HG02588 (cell line): ENCODE measurements at regions not wholly inside any gene's neighbourhood (a gene's known extent, or its start where the extent isn't known, plus 50 kb on each side); places are given as distances from the start of the nearest gene placed in this dataset.

Source experiments
- ATAC-seq: cut with Tn5 transposase; IDR thresholded peaks from one replicate; pipeline ENCODE4 v1.9.1; 2021; ENCODE audit warnings: mild to moderate bottlenecking, moderate library complexity; ENCODE audit not compliant: unreplicated experiment

DNA sequence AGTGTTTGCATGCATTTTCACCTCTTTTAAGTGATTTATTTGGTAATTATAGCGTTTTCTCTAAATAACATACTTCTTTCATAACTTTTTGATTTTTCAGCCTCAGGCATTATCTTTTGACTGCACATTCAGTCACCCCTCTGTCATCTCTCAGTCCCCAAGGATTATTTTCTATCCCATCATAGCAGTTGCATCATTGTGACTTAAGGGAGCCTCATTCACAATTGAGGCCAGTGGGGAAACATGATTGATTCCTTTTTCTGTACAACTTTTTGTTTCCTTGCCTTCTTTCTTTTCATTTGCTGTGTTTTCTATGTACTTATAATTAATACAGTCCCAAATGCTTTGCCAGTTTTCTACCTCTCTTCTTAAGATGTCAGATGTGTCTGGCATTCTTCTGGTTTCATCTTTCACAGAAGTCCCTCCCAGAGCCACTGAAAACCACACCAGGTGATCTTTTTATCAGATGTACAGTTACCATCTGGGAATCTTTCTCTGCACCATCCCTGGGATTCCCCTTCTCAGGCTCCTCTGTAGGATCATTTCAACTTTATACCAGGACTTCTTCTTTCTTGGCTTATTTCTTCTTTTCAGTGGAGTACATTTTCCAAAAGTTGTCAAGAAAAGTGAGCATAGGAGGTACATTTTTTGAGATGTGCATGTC, 151.4 kb downstream of the RAP2B start:
- ATAC-seq = no peak

DNA sequence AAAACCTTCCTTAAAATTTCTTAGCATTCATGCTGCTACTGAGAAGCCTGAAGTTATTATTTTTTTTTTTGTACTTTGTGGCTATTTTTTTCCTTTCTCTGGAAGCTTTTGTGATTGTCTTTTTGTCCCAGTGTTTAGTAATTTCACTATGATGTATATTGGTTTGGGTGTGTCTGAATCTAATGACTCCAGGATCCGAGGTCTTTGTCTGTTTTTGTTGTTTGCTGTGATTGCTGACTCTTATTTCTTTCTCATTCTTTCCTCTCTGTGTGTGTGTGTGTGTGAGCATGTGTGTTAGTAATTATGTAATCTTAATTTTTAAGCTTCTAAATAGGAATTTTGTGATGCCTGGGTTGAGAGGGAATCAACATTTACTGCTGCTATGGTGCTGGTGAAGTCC, 152.0 kb downstream of the RAP2B start:
- no peak for ATAC-seq

DNA sequence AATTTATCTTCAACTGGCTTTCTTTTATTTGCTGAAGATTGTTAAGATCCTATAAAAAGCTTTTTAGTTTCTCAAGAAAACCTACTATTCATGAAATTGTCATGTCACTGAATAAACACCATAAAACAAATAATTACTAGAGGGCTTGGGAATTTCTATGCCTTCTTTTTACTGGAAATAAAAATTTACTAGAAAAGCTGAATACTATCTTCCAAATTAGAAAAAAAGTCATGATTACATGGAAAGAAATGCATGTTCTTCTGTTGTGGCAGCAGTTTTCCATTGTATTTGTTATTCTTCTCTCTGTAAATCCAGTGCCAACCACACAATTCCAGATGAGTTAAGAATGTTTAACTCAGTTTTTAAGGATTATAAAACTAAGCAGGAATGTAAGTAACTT, 153.8 kb downstream of the RAP2B start:
- ATAC-seq = no peak

DNA sequence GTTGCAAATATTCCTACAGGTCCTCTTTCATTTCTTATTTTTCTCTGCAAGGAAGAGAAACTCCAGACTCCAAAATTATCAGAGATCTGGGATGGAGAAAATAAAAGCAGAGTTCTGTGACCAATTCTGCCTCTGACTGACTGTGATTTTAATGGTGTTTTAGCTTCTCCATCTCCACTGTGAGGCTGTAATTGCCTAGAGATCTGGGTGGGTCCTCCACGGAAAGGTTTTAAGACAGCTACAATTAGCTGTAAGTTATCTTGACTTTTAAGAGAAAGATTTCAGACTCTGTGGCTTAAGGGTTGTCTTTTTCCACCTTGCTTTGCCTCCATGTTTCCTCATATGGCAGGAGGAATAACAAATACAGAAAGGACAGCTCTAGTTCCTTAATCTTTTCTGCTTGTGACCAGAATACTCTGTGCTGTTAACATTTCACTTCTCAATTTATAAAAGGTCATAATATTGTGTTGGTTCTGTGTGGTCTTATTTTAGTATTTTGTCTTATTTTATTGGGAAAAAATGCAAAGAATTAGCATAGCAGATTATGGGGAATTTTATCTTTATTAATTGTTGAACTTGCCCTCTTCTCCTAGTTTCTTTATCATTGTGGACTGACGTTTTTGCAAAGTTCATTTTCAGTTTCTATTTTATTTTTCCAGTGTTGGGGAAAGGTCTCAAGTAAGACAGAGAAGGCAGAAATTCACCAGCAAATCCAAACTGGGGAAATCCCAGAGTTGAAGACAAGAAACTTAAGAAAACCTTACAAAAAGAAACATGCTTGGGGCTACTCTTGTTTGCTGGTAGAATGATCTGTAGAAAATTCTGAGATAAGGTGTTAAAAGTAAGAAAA, 157.9 kb downstream of the RAP2B start:
- ATAC-seq = peak; percentile 49

DNA sequence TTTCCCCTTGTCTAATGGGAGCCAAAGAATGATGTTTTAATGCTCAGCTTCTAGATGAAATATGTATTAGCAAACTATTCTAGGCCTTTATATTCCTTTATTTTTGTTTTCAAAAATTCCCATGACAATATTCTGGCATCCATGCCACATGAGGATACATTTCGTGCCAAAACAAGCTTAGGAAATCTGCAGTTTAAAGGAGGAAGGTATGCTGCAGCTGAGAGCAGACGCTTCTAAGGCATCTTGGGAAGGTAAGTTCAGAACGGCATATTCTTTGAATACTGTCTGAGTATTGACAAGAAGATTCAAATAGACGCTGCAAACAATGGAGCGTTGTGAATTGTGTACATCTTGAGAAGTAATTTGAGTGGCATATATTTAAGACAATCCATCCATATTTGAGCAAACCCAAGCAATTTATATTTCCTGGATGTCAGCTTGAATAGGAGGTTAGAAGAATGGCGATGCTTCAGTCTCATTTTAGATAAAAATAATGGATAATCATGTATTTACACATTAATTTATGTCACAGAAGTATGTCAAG, 158.6 kb downstream of the RAP2B start:
- no peak for ATAC-seq

DNA sequence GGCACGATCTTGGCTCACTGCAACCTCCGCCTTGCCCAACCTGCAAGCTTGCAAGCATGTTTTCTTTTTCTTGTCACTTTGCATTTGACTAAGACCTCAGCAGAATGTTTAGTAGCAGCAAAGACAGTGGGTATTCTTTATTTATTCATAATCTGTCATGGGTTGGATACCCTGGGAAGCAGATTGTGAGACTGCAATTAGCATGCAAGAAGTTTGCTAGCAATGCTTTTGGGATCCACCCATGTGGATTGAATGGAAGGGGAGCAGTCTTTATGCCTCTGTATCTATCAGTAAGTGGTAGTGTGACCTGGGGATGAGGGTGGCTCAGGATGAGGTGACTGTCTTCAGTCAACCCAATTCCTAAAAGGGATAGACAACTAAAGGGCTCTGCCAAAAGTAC, 166.7 kb downstream of the RAP2B start:
- ATAC-seq = no peak

DNA sequence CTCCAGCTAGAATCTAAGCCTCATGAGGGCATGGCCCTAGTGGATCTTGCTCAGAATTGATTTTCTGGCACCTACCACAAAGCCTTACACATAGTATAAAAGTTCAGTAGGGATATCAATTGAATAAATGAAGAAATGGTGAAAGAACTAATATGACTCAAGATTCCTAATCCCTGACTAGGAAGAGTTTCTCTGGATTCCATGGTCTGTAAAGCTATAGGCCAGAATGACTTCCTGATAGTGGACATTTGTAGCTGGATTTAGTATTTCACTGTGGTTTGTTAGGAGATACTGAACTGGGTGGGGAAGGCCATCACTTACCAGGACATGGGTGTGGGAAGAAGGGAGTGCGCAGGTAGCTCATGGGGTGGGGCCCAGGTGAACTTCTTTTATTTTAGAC, 168.9 kb downstream of the RAP2B start:
- ATAC-seq = no peak

DNA sequence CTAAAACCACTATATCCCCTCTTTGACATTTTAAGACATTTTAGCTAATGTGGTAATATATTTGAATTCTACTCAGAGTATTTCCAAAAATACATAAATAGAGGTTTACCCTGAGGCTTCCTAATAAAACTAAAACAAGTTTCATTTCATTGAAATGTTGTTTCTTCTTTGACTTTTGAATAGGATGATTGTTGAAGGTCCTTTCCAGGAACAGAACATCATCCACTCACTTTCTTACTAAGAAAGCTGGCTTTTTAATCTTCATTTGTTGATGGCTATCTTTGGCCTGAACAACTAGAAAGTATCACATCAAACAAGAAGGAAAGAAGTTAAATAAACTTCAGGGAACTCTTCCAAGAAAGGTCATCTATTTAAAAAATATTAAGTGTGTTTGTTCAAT, 169.7 kb downstream of the RAP2B start:
- ATAC-seq = no peak

DNA sequence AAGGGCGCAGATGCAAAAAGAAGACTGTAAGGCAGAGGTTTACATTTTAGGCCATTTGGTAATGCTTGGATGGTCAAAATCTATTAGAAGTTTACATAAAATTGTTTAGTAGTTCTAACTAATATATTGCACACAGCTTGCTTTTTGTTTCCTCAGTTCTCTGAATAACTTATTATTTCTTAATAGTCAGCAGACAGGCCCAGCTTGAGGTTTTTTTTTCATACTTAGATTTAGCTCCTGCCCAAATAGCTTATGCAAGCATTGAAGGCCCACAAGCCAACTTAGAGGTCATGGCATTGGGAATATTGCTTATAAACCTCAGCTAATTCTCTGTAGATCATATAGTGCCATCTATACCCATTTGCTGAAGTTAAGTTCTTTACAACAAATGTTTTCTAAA, 172.5 kb downstream of the RAP2B start:
- ATAC-seq = no peak

DNA sequence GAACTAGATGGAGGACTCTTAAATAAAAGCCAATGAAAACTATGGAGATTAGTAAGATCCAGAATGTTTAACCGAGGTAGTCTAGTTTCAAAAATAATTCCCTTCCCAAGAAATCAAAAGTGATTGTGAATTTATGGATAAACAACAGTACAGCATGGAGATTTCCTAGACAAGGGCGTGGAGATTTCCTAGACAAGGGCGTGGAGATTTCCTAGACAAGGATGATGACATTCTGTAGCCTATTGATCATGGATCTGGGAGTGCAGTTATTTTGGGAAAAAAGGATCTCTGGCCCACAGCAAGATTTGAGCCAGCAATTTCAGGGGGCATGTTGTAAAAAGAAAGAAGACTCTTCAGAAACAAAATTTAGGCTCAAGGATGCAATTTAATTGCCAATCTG, 175.3 kb downstream of the RAP2B start:
- ATAC-seq = no peak

DNA sequence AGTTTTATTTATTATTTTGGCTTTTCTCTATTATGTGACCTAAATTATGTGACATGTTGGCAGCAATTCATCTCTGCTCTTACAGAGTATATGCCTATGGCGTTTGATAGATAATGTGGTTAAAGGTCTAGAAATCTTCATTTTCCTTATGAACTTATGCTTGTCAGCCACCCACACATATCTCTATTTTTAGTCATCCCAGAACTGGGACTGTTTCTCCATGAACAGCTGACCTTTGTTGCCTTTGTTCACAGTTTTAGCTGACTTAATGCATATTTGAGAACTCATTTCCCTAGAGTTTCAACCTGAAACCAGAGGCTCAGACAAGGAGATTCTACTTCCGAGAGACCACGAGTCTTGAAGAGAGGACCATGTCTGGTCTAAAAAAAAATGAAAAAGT, 176.5 kb downstream of the RAP2B start:
- no peak for ATAC-seq

DNA sequence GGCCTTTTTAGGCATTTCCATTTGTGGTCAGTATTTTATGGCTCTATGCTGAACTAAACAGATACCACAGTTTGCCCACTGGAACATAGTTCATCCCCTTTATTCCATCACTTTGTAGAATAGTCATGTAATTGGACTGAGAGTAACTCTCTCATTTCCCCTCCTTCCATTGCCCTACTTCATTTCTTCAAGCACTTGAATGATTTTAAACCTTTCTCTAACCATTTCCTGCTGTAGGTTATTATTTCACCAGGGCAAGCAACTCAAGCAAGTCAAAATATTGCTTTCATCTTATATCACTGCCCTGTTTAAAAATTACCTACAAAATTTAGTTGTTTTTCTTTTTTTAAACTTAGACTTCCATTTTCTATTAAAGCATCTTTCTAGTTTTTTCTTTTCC, 177.0 kb downstream of the RAP2B start:
- no peak for ATAC-seq

DNA sequence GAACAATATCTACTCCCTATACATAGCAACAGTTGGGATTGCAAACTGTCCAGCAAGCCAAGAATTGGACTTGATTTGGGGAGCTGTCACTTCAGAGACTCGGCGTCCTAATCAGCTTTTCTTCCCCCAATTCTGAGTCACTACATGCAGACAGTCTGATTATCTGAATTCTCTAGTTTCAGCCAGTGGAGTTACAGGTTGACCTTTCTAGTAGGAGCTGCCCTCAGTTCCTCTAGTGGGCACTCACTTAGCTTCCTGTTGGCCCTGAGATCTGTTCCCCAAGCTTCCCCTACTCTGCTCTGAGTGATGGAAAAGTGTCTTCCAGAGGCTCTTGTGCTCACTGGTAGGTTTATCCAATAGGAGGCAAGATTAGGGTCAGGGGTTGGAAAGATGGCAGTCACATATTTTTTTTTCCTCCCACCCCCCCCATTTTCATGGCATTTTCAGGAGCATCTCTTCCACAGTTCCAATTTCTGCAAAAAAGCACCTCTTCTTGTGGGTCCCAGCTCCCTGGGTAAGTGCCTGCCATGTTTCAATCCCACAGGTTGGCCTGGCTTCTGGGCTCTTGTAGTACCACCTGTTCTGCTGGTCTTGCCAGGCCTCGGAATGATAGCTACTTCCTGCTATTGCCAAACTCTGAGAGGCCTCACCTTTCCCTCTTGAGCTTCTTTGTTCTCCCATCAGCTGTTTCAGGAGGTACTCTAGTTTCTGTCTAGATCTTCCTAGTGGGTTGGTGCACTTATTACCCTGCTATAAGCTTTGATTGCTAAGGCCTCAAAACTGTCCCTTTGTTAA, 182.2 kb downstream of the RAP2B start:
- ATAC-seq = no peak

DNA sequence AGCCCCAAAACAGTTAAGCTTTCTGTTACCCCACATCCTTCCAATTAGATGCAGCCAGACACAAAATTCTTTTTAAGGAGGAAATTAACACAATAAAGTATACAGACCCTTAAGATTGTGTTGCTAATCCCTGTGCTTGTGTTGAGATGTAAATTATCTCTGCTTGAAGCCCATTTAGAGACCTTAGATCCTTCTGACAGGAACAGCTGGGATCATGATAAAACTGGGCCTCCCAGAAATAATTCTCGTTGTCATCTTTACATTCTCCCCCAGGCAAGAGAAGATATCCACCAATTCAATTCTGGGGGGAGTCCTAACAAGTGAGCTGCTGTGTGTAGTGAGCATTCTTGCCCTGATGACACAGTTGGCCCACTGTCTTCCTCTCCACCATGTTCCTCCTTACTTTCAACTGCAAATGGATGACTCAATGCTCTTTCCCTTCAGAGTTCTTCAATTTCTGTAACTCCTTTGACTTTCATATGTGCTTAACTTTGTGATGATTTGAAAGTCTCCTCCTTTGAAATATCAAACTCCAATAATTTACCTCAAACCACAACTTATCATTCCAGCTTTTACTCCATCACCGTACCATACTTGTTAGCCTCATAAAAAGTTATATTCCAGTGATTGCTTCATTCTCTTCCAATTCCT, 186.6 kb downstream of the RAP2B start:
- ATAC-seq = no peak

DNA sequence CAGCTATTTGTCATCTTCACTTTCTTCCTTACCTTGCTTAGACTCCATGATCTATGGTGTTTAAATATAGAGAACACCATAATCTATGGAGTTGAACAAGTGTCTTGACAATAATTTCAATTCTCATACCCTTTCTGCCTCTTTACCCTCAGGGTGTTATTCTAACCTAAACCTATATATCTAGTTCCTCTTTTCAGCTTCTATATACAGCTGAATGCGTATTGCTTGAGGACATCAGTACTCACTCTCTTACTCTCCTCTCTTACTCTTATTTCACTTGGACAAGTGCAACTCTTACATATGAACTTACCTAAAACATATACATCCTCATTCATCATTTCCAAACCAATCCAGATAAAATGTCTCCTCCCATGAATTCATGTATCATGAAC, 187.1 kb downstream of the RAP2B start:
- peak; percentile 49 for ATAC-seq

DNA sequence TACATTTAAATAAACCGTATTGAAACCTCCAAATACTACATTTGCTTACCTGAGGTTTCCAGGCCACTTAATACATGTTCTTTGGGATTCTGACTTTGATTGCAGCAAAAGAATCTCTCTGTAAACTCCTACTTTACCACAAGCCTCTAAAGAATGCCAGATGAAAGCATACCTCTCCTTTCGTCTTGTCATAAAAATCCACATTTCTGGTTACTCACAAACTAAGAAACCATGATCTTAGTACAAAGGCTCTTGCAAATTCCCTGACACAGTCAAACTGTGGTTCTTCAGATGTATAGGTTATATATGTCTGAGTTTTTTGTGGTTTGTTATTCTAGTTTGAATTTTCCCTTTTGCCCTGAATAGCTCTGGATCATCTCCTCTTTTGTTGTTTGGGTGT, 188.4 kb downstream of the RAP2B start:
- ATAC-seq = no peak

DNA sequence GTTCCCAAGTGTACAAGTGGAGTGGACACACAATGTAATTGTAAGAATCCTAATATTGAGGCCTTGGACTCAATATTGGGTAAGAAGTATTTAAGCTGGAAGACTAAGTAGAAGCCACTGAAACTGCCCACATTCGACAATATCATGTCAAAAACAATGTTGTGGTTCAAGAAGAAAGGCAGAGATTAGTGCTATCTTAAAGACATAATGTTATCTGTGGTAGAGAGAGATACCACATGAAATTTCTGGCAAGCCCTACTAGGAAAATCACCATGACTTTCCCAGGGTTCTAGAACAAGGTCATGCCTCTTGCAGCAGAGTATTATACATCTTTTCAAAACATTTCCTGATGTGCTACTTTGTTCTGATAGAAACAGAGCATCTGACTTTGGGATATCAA, 192.6 kb downstream of the RAP2B start:
- no peak for ATAC-seq

DNA sequence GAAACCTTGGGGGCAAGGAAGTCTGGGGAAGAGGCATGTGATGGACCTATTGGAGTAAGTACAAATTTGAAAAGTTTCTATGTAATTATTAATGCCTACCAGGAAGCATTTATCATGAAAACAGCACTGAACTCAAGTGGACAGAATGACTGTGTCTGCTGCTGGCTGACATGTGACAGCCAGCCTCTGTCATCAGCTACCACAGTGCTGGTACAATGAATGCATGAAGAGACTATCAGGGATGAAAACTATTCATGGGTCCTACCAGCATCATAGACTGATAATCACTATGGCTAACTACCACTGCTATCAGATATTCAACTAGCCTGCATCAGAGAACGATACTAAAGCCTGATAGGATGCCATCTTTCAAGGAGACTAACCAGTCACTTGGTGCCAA, 193.5 kb downstream of the RAP2B start:
- no peak for ATAC-seq

DNA sequence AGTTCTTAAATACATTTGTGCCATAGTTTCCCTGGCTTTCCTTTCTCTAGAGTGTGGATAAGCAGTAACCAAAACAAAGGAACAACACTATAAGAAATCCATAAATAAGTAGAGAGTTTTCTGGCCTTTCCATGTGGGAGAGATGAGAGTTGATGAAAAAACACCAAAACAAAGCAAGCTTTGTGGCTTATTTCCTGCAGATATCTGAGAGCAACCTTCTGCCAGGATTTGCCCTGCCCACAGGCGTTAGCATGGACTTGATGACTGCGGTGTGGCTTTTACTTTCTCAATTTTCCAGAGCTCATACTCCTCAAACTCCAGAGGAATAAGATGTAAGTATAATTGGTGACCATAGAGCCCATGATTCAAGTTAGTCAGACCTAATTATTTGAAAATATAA, 194.9 kb downstream of the RAP2B start:
- ATAC-seq = no peak

DNA sequence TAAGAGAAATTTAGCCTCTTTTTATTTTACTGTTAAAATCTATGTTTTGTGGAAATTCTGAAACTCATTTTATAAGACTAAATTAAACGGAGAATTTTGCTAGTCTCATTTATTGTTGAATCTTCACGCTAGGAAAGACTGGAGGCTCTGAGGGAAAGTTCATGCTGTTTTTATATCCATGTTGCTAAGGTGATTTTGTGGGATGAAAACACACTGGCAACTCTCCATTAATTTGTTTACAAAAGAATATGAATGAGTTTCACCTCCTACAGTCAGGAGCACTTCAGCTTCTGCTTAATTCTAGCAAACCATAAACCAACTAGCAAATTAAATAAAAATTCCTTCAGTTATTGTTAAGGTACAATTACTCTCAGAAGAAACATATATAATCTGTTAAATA, 195.4 kb downstream of the RAP2B start:
- ATAC-seq = no peak
